ENCODE measurements at regions not wholly inside any gene's neighbourhood (a gene's known extent, or its start where the extent isn't known, plus 50 kb on each side); places are given as distances from the start of the nearest gene placed in this dataset.

DNA sequence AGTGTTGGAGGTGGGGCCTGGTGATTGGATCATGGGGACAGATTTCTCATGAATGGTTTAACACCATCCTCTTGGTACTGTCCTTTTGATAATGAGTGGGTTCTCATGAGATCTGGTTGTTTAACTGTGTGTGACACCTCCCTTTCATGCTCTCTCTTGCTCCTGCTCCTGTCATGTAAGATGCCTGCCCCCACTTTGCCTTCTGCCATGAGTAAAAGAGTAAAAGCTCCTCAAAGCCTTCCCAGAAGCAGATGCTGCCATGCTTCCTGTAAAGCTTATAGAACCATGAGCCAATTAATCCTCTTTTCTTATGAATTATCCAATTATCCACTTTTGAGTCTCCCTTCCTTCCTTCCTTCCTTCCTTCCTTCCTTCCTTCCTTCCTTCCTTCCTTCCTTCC, 317.7 kb downstream of the RDH14 start:
- Histone ChIP-seq H3K36me3 (no peaks in the 10 kb centered on the region), H3K9ac (ENCODE audit: low read depth in 2 of 2, low read length in 2 of 2) (no peak overlapping the region), H3K4me1 (no peaks in the 10 kb centered on the region), H3K4me3 (no peak overlapping the region), H3K9me3 (no peaks in the 10 kb centered on the region), H3K27ac (no peak overlapping the region), H3K27me3 (no peaks in the 10 kb centered on the region)
- DNase-seq = no peak
- TF ChIP-seq, protein P1, sequence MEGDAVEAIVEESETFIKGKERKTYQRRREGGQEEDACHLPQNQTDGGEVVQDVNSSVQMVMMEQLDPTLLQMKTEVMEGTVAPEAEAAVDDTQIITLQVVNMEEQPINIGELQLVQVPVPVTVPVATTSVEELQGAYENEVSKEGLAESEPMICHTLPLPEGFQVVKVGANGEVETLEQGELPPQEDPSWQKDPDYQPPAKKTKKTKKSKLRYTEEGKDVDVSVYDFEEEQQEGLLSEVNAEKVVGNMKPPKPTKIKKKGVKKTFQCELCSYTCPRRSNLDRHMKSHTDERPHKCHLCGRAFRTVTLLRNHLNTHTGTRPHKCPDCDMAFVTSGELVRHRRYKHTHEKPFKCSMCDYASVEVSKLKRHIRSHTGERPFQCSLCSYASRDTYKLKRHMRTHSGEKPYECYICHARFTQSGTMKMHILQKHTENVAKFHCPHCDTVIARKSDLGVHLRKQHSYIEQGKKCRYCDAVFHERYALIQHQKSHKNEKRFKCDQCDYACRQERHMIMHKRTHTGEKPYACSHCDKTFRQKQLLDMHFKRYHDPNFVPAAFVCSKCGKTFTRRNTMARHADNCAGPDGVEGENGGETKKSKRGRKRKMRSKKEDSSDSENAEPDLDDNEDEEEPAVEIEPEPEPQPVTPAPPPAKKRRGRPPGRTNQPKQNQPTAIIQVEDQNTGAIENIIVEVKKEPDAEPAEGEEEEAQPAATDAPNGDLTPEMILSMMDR (IDR thresholded peaks at IDR 0.05) = no peak
- intact Hi-C loops (cut with DNase I) = no loop called here

GRCh38 chr2:18238209-18238608, 322.2 kb downstream of the RDH14 start:
- Histone ChIP-seq H3K4me3 (no peak overlapping the region), H3K27me3 (no peaks in the 10 kb centered on the region), H3K4me1 (no peaks in the 10 kb centered on the region), H3K27ac (no peak overlapping the region), H3K9ac (ENCODE audit: low read depth in 2 of 2, low read length in 2 of 2) (no peak overlapping the region), H3K9me3 (no peaks in the 10 kb centered on the region), H3K36me3 (no peaks in the 10 kb centered on the region)
- intact Hi-C loops (cut with DNase I) = no loop called here
- DNase-seq = no peak
- TF ChIP-seq, protein P1 (IDR thresholded peaks at IDR 0.05) = no peak

DNA sequence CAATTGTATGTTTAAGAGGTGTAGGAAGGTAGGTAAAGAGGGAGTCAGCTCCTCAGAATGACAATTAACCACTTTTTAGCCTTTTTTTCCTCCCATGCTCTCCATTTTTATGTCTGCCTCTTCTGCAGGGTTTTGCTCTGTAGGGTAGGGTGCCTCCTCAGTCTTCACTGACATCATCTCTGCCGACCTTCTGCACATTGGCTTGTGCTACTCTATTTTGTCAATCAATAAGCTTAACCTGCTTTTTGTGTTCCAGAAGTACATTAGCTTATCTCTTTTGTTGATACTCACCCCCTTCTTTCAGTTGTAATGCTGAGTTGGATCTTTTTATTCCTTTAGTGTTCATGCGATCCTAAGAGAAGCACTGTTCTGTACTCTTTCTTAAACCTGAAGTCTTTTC, 323.2 kb downstream of the RDH14 start:
- TF ChIP-seq, protein P1 (IDR thresholded peaks at IDR 0.05) = no peak
- H3K4me1 ChIP-seq = no peaks in the 10 kb centered on the region
- no peak for DNase-seq
- intact Hi-C loops (cut with DNase I) = no loop called here
- H3K9me3 ChIP-seq = no peaks in the 10 kb centered on the region
- H3K27ac ChIP-seq = no peak overlapping the region
- no peak overlapping the region for H3K4me3 ChIP-seq
- H3K27me3 ChIP-seq = no peaks in the 10 kb centered on the region
- no peaks in the 10 kb centered on the region for H3K36me3 ChIP-seq
- no peak overlapping the region for H3K9ac ChIP-seq (ENCODE audit: low read depth in 2 of 2, low read length in 2 of 2)

DNA sequence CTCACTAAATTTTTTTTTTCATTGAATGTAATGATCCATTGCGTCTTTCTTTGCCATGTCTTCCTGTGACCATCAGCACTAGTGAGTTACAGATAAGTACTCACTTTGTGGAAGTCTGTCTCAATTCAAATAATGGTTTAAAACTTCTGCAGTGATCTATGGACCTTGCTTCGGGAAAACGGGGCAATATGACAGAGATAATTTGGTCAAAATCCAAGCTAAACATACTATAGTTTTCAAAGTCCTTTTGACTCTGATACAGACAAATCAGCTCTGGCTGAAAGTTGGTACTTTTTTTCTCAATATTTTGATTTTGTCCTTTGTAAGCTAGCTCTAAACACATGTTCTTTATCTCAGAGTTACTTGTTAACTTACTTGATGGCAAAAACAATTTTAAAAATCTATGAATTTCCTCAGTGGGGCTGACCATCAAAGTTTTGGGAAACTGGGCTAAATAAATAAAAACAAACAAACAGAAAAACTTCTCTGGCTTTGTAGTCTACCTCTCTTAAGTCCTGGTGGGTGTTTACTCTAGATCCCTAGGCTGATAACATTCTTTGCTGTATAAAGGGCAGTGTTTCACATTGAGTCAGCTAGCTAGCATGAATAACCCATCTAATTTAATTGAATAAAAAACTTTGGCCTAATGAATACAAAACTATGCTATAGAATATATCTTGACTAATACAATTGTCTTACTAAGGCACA, 327.6 kb downstream of the RDH14 start:
- intact Hi-C loops (cut with DNase I) = no loop called here
- TF ChIP-seq, protein P1 (IDR thresholded peaks at IDR 0.05) = no peak

DNA sequence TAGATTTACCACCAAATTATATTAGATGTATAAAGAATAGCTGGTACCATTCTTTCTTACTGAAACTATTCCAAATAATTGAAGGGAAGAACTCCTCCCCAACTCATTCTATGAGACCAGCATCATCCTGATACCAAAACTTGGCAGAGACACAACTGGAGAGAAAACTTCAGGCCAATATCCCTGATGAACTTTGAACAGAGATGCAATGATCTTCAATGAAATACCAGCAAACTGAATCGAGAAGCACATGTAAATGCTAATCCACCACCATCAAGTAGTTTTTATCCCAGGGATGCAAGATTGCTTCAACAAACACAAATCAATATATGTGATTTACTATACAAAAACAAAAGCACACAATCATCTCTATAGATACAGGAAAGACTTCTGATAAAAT, 329.8 kb downstream of the RDH14 start:
- no peak for DNase-seq
- Histone ChIP-seq H3K4me1 (no peaks in the 10 kb centered on the region), H3K4me3 (no peak overlapping the region), H3K27ac (no peak overlapping the region), H3K36me3 (no peaks in the 10 kb centered on the region), H3K9me3 (no peaks in the 10 kb centered on the region), H3K9ac (ENCODE audit: low read depth in 2 of 2, low read length in 2 of 2) (no peak overlapping the region), H3K27me3 (no peaks in the 10 kb centered on the region)
- intact Hi-C loops (cut with DNase I) = no loop called here
- TF ChIP-seq, protein P1 (IDR thresholded peaks at IDR 0.05) = no peak

More for the DNA sequence above, 327.6 kb downstream of the RDH14 start:
- H3K9ac ChIP-seq (ENCODE audit: low read depth in 2 of 2, low read length in 2 of 2) = no peak overlapping the region
- no peaks in the 10 kb centered on the region for H3K4me1 ChIP-seq
- no peak overlapping the region for H3K4me3 ChIP-seq
- no peaks in the 10 kb centered on the region for H3K9me3 ChIP-seq
- DNase-seq = no peak
- no peaks in the 10 kb centered on the region for H3K27me3 ChIP-seq
- no peak overlapping the region for H3K27ac ChIP-seq
- H3K36me3 ChIP-seq = no peaks in the 10 kb centered on the region

Data from colonic mucosa (tissue), 4 donors.